Endothelial cell of umbilical vein (primary cell): ENCODE measurements at regions not wholly inside any gene's neighbourhood (a gene's known extent, or its start where the extent isn't known, plus 50 kb on each side); places are given as distances from the start of the nearest gene placed in this dataset.

Source experiments
- BruUV-seq: library from RNA; stranded (reverse); fragments of 400-500 nt; replicated peaks from 2 replicates; lab custom pipeline; 2021; lab: Mats Ljungman, UMichigan
- CTCF ChIA-PET: fragments of 300-600, 350-600 bp; sonication (Branson Sonifier 250); formaldehyde crosslinking; loops from one replicate; lab custom pipeline; 2021; ENCODE audit warnings: antibody characterized with exemption, inconsistent platforms; lab: Charles Lee
- POLR2A ChIA-PET: fragments of 300-600, 350-600 bp; sonication (Branson Sonifier 250); formaldehyde crosslinking; loops from one replicate; lab custom pipeline; 2021; ENCODE audit warnings: antibody characterized with exemption, inconsistent platforms; lab: Charles Lee
- DNase-seq: peaks from one replicate; pipeline ENCODE4 v3.0.0-alpha.2; 2011; ENCODE audit warnings: low read depth, low spot score
- FAIRE-seq: peaks from 2 replicates; lab custom pipeline; 2011; peaks lifted over from hg19 to GRCh38; lab: Jason Lieb, UNC
- H2AFZ ChIP-seq: 2 replicates; pipeline ENCODE4 v1.6.0; 2012; ENCODE audit warnings: low read depth, low read length, control low read depth, inconsistent platforms
- H3K27ac ChIP-seq: 2 replicates; pipeline ENCODE4 v1.5.1; 2011; ENCODE audit warnings: low read depth, mild to moderate bottlenecking, control low read depth, low read length, moderate library complexity; ENCODE audit not compliant: insufficient read depth
- H3K27me3 ChIP-seq, 2 experiments: 2 replicates each; pipeline versions ENCODE4 v1.6.0 to v1.6.1; 2011; ENCODE audit warnings: low read length in 2 of 2, mixed read lengths in 1 of 2; ENCODE audit not compliant: control insufficient read depth in 2 of 2, insufficient read depth in 2 of 2
- H3K36me3 ChIP-seq, 2 experiments: 2 replicates in 1 of 2; 3 replicates in 1 of 2; pipeline ENCODE4 v1.5.1; 2011; ENCODE audit warnings: low read length in 2 of 2, mild to moderate bottlenecking in 1 of 2, moderate library complexity in 1 of 2; ENCODE audit not compliant: control insufficient read depth in 2 of 2, insufficient read depth in 2 of 2; ENCODE audit errors: extremely low read depth in 1 of 2
- H3K4me1 ChIP-seq: 3 replicates; pipeline ENCODE4 v1.5.1; 2011; ENCODE audit warnings: mild to moderate bottlenecking, low read length; ENCODE audit not compliant: control insufficient read depth, insufficient read depth; ENCODE audit errors: extremely low read depth
- H3K4me2 ChIP-seq: 2 replicates; pipeline ENCODE4 v1.6.1; 2011; ENCODE audit warnings: low read length, control low read depth, mixed read lengths; ENCODE audit not compliant: insufficient read depth
- H3K4me3 ChIP-seq, 3 experiments: fragments of 200-600 bp in 1 of 3; sonication (generic), shearing (Covaris generic) in 1 of 3; replicated peaks in 1 of 3; 2 replicates each; pipeline ENCODE4 v1.5.1; 2011 to 2016; ENCODE audit warnings: control low read depth in 3 of 3, low read length in 3 of 3, mild to moderate bottlenecking in 2 of 3, inconsistent platforms in 1 of 3, low read depth in 1 of 3, moderate library complexity in 1 of 3; ENCODE audit not compliant: insufficient read depth in 1 of 3
- H3K79me2 ChIP-seq: 2 replicates; pipeline ENCODE4 v1.6.0; 2012; ENCODE audit warnings: low read length, inconsistent platforms; ENCODE audit not compliant: control insufficient read depth, insufficient read depth
- H3K9ac ChIP-seq: replicated peaks from 2 replicates; pipeline ENCODE3; 2011; ENCODE audit warnings: low read length, control low read depth; ENCODE audit not compliant: insufficient read depth; ENCODE audit errors: extremely low read depth
- H3K9me1 ChIP-seq: replicated peaks from 3 replicates; pipeline ENCODE4 v1.6.0; 2011; ENCODE audit warnings: mild to moderate bottlenecking, low read length; ENCODE audit not compliant: control insufficient read depth, insufficient read depth; ENCODE audit errors: extremely low read depth
- H3K9me3 ChIP-seq: replicated peaks from 2 replicates; pipeline ENCODE4 v1.5.1; 2012; ENCODE audit warnings: low read length, inconsistent platforms; ENCODE audit not compliant: control insufficient read depth, insufficient read depth
- H4K20me1 ChIP-seq: replicated peaks from 2 replicates; pipeline ENCODE3; 2011; ENCODE audit warnings: mild to moderate bottlenecking, low read length; ENCODE audit not compliant: control insufficient read depth, insufficient read depth; ENCODE audit errors: extremely low read depth
- EZH2 ChIP-seq: IDR thresholded peaks from 2 replicates; pipeline ENCODE4 v1.6.1; 2012; ENCODE audit warnings: borderline replicate concordance, low read depth, mild to moderate bottlenecking, moderate library complexity, low read length, inconsistent platforms; ENCODE audit not compliant: severe bottlenecking
- FOS ChIP-seq: IDR thresholded peaks from 2 replicates; pipeline ENCODE4 v1.6.1; 2011; ENCODE audit warnings: mild to moderate bottlenecking, low read length, moderate library complexity, borderline replicate concordance; ENCODE audit not compliant: insufficient read depth
- GATA2 ChIP-seq: IDR thresholded peaks from 2 replicates; pipeline ENCODE4 v1.7.0; 2011; ENCODE audit warnings: low read depth, mild to moderate bottlenecking, moderate library complexity, mixed read lengths, low read length; ENCODE audit not compliant: insufficient read length, insufficient read depth
- JUN ChIP-seq: IDR thresholded peaks from 2 replicates; pipeline ENCODE4 v1.6.1; 2011; ENCODE audit warnings: borderline replicate concordance, low read depth; ENCODE audit not compliant: insufficient read length, insufficient read depth
- MYC ChIP-seq: IDR thresholded peaks from one replicate; pipeline ENCODE4 v1.6.1; 2011; ENCODE audit warnings: mild to moderate bottlenecking, low read depth, low read length
- POLR2A ChIP-seq: IDR thresholded peaks from 2 replicates; pipeline ENCODE4 v1.6.1; 2012; ENCODE audit warnings: low read depth, mild to moderate bottlenecking, control low read depth, low read length
- POLR2AphosphoS5 ChIP-seq: IDR thresholded peaks from 2 replicates; pipeline ENCODE4 v1.6.1; 2012; ENCODE audit warnings: low read depth, mild to moderate bottlenecking, control low read depth, low read length, moderate library complexity; ENCODE audit not compliant: insufficient read depth
- dilution Hi-C: fragments of 300-500 bp; cut with MboI; formaldehyde crosslinking; loops from one replicate; pipeline ENCODE4 v1.15.0; 2019; ENCODE audit warnings: low sequenced_read_pairs; ENCODE audit not compliant: extremely low pct_ligation_motif_present
- intact Hi-C: fragments of 100-400 bp; cut with micrococcal nuclease; formaldehyde crosslinking; loops from one replicate; pipeline ENCODE4 v1.10.0; 2022
- TF ChIP-seq, protein P1 (sequence below): IDR thresholded peaks from 2 replicates; pipeline ENCODE4 v1.6.1; 2011; ENCODE audit not compliant: insufficient read depth, insufficient read length
- TF ChIP-seq, protein P2 (sequence below), 2 donors: IDR thresholded peaks; 1 replicate in 1 of 2; 2 replicates in 1 of 2; pipeline ENCODE4 v1.5.1; 2011; ENCODE audit warnings: low read length in 2 of 2, mild to moderate bottlenecking in 2 of 2, moderate library complexity in 2 of 2, control low read depth in 1 of 2, inconsistent platforms in 1 of 2, low read depth in 1 of 2; ENCODE audit not compliant: insufficient read depth in 1 of 2; ENCODE audit errors: extremely low read depth in 1 of 2

DNA sequence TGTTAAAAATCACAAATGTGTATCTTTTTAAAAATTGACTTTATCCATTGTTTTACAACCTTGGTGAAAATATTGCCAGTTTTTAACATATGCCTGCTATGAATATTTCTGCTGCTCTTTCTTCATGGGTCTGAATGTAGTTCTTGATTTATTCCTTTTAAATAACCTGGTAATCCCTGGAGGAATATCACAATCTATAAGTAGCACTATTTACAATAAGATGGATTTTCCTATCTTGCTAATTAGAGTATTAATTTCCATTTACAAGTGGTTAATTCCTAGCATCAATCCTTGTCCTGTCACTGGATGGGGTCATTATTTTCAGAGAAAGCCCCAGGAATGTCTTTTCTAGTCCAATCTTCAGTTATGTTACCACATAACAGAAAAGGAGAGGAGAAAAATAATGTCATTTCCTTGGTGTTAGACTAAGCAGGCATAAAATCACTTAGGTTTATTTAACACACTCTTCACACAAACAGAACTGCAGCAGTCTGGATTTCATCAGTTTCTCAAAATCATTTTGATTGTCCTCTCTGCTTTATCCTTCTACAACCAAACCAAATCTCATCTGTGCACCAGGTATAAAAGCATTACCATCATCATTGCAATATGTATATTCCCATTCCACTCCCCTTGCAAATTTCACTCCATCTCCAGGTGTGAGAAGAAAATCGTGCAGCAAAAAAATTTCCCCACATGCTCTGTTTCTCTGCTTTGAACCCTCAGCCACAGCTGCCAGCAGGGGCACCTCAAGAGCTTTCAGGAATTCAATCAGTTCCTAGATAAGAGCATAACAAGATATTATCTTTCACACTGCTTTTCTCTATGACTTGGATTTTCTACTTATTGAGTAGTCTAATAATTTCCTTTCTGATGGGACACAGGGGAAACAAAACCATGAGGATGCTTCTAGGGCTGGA lies 204.1 kb downstream of the SEC61B start:
- TF ChIP-seq, protein P1, sequence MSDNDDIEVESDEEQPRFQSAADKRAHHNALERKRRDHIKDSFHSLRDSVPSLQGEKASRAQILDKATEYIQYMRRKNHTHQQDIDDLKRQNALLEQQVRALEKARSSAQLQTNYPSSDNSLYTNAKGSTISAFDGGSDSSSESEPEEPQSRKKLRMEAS, result no peak
- TF ChIP-seq, protein P2, sequence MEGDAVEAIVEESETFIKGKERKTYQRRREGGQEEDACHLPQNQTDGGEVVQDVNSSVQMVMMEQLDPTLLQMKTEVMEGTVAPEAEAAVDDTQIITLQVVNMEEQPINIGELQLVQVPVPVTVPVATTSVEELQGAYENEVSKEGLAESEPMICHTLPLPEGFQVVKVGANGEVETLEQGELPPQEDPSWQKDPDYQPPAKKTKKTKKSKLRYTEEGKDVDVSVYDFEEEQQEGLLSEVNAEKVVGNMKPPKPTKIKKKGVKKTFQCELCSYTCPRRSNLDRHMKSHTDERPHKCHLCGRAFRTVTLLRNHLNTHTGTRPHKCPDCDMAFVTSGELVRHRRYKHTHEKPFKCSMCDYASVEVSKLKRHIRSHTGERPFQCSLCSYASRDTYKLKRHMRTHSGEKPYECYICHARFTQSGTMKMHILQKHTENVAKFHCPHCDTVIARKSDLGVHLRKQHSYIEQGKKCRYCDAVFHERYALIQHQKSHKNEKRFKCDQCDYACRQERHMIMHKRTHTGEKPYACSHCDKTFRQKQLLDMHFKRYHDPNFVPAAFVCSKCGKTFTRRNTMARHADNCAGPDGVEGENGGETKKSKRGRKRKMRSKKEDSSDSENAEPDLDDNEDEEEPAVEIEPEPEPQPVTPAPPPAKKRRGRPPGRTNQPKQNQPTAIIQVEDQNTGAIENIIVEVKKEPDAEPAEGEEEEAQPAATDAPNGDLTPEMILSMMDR (IDR thresholded peaks at IDR 0.05; ENCODE audit: extremely low read depth in 1 of 2, insufficient read depth in 1 of 2, low read depth in 1 of 2, low read length in 2 of 2), result no peak
- no peak for TF ChIP-seq MYC
- TF ChIP-seq GATA2, result no peak
- no peak for TF ChIP-seq POLR2AphosphoS5
- no peak for TF ChIP-seq JUN
- TF ChIP-seq EZH2, result no peak
- no peak for TF ChIP-seq FOS
- no peak for TF ChIP-seq POLR2A
- POLR2A ChIA-PET, result no interaction called here
- H3K4me3 ChIP-seq, result no peak overlapping the region
- DNase-seq (no peak), FAIRE-seq (no peak)
- no peaks in the 10 kb centered on the region for H3K9me3 ChIP-seq
- no peaks in the 10 kb centered on the region for H3K27me3 ChIP-seq
- no peaks in the 10 kb centered on the region for H3K9me1 ChIP-seq
- CTCF ChIA-PET, result no interaction called here
- H3K36me3 ChIP-seq, result no peaks in the 10 kb centered on the region
- H3K9ac ChIP-seq, result no peak overlapping the region
- dilution Hi-C loops (no loop called here), intact Hi-C loops (no loop called here)
- no TSS peak for BruUV-seq
- no peak overlapping the region for H3K27ac ChIP-seq
- no peaks in the 10 kb centered on the region for H4K20me1 ChIP-seq
- no peak overlapping the region for H2AFZ ChIP-seq
- H3K4me2 ChIP-seq, result no peak overlapping the region
- H3K79me2 ChIP-seq, result no peaks in the 10 kb centered on the region
- peaks cover 8% of the 10 kb centered on the region for H3K4me1 ChIP-seq
